ENCODE measurements at regions not wholly inside any gene's neighbourhood (a gene's known extent, or its start where the extent isn't known, plus 50 kb on each side); places are given as distances from the start of the nearest gene placed in this dataset.

GRCh38 chr7:35331730-35332678 is 78.1 kb upstream of the TBX20 start:
- Histone ChIP-seq H3K4me3 (ENCODE audit: low read length in 2 of 2) (no peak overlapping the region), H3K4me1 (ENCODE audit: control insufficient read depth in 2 of 2, insufficient read depth in 2 of 2, low read length in 2 of 2) (no peaks in the 10 kb centered on the region), H3K36me3 (ENCODE audit: control insufficient read depth in 2 of 2, insufficient read depth in 2 of 2, low read length in 2 of 2) (no peaks in the 10 kb centered on the region), H3K27ac (ENCODE audit: low read depth in 2 of 2, low read length in 2 of 2) (no peak overlapping the region), H3K9ac (ENCODE audit: low read depth in 1 of 2, low read length in 2 of 2) (no peak overlapping the region), H3K27me3 (ENCODE audit: control insufficient read depth in 2 of 2, insufficient read depth in 2 of 2, low read length in 2 of 2) (no peaks in the 10 kb centered on the region), H3K9me3 (ENCODE audit: control insufficient read depth in 2 of 2, low read length in 2 of 2) (no peaks in the 10 kb centered on the region)

GRCh38 chr7:35329026-35329425 is 75.1 kb upstream of the TBX20 start:
- Histone ChIP-seq H3K36me3 (ENCODE audit: control insufficient read depth in 2 of 2, insufficient read depth in 2 of 2, low read length in 2 of 2) (no peaks in the 10 kb centered on the region), H3K27ac (ENCODE audit: low read depth in 2 of 2, low read length in 2 of 2) (no peak overlapping the region), H3K4me1 (ENCODE audit: control insufficient read depth in 2 of 2, insufficient read depth in 2 of 2, low read length in 2 of 2) (no peaks in the 10 kb centered on the region), H3K9me3 (ENCODE audit: control insufficient read depth in 2 of 2, low read length in 2 of 2) (no peaks in the 10 kb centered on the region), H3K9ac (ENCODE audit: low read depth in 1 of 2, low read length in 2 of 2) (no peak overlapping the region), H3K27me3 (ENCODE audit: control insufficient read depth in 2 of 2, insufficient read depth in 2 of 2, low read length in 2 of 2) (no peaks in the 10 kb centered on the region), H3K4me3 (ENCODE audit: low read length in 2 of 2) (no peak overlapping the region)

DNA sequence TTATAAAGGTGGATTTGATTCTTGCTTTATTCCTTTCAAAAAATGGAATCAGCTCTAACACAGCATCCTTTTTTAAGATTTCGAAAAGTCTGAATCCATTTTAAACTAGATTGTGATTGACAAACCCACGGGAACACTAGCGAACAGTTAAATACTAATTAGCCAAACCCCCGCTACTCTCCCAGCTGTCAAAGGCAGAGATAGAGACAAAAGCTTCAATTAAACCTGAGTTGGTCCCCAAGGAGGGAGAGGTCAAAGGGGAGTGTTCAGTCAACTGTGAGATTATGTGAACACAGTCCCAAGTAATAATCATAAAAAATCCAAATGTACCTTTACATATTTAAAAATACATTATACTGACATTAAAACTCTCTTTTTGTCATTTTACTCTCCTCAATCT is 65.7 kb upstream of the TBX20 start:
- H3K9ac ChIP-seq (ENCODE audit: low read depth in 1 of 2, low read length in 2 of 2): no peak overlapping the region

DNA sequence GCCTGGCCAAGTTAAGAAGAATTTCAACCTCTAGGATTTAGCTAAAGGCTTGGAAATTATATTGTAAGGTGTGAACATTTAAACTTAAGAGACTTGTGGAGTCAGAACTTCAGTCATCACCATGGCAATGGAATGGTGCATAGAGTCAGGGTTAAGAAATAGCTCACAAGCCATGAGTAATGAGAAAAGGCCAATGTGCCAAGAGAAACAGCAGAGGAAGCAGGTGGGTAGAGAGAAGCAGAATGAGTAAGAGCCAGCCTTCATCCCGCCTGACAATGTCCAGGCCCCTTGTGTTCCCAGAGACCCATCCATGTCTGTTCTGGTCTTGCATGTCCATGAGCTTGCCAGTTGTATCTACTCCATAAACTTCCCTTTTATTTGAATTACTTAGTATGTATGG is 62.6 kb upstream of the TBX20 start:
- Histone ChIP-seq H3K4me1 (ENCODE audit: control insufficient read depth in 2 of 2, insufficient read depth in 2 of 2, low read length in 2 of 2) (no peaks in the 10 kb centered on the region), H3K36me3 (ENCODE audit: control insufficient read depth in 2 of 2, insufficient read depth in 2 of 2, low read length in 2 of 2) (no peaks in the 10 kb centered on the region), H3K9me3 (ENCODE audit: control insufficient read depth in 2 of 2, low read length in 2 of 2) (no peaks in the 10 kb centered on the region), H3K27me3 (ENCODE audit: control insufficient read depth in 2 of 2, insufficient read depth in 2 of 2, low read length in 2 of 2) (no peaks in the 10 kb centered on the region), H3K27ac (ENCODE audit: low read depth in 2 of 2, low read length in 2 of 2) (no peak overlapping the region), H3K4me3 (ENCODE audit: low read length in 2 of 2) (no peak overlapping the region), H3K9ac (ENCODE audit: low read depth in 1 of 2, low read length in 2 of 2) (no peak overlapping the region)

More for the DNA sequence above, 65.7 kb upstream of the TBX20 start:
- Histone ChIP-seq H3K4me3 (ENCODE audit: low read length in 2 of 2) (no peak overlapping the region), H3K27ac (ENCODE audit: low read depth in 2 of 2, low read length in 2 of 2) (no peak overlapping the region), H3K36me3 (ENCODE audit: control insufficient read depth in 2 of 2, insufficient read depth in 2 of 2, low read length in 2 of 2) (no peaks in the 10 kb centered on the region), H3K27me3 (ENCODE audit: control insufficient read depth in 2 of 2, insufficient read depth in 2 of 2, low read length in 2 of 2) (no peaks in the 10 kb centered on the region), H3K9me3 (ENCODE audit: control insufficient read depth in 2 of 2, low read length in 2 of 2) (no peaks in the 10 kb centered on the region), H3K4me1 (ENCODE audit: control insufficient read depth in 2 of 2, insufficient read depth in 2 of 2, low read length in 2 of 2) (no peaks in the 10 kb centered on the region)

DNA sequence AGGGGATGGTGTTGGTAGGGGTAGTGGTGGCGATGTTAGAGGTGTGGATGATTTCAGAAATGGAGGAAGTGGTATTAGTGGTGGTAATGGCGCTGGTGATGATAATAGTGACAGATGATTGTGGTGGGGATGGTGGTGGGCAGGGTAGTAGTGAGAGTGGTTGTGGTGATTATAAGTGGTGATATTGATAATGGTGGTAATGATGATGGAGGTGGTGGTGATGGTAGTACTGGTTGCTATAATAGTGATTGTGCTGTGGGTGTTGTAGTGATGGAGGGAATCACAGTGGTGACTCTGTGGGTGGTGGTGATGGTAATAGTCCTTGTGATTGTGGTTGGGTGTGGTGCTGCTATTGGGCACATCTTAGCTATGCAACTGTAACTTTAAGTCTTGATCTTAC is 61.6 kb upstream of the TBX20 start:
- no peaks in the 10 kb centered on the region for H3K27me3 ChIP-seq (ENCODE audit: control insufficient read depth in 2 of 2, insufficient read depth in 2 of 2, low read length in 2 of 2)
- H3K9ac ChIP-seq (ENCODE audit: low read depth in 1 of 2, low read length in 2 of 2): no peak overlapping the region
- H3K36me3 ChIP-seq (ENCODE audit: control insufficient read depth in 2 of 2, insufficient read depth in 2 of 2, low read length in 2 of 2): no peaks in the 10 kb centered on the region
- no peaks in the 10 kb centered on the region for H3K4me1 ChIP-seq (ENCODE audit: control insufficient read depth in 2 of 2, insufficient read depth in 2 of 2, low read length in 2 of 2)
- H3K9me3 ChIP-seq (ENCODE audit: control insufficient read depth in 2 of 2, low read length in 2 of 2): no peaks in the 10 kb centered on the region
- no peak overlapping the region for H3K4me3 ChIP-seq (ENCODE audit: low read length in 2 of 2)
- no peak overlapping the region for H3K27ac ChIP-seq (ENCODE audit: low read depth in 2 of 2, low read length in 2 of 2)

DNA sequence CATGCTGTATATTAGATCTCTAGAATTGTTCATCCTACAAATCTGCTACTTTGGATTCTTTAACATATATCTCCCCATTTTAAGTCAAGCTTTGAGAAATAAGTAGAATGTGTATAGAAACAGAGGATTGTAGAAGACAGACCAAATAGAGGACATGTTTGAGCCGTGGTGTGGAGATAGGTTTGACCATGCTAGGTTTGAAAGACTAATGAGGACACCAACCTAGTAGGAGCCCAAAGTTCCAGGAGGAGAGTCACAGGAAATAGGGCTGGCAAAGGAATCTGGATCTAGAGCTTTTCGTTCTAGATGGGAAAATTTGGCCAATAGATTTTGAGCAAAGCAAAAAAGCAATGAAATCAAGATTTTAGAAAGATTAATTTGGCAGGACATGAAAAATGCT is 60.5 kb upstream of the TBX20 start:
- Histone ChIP-seq H3K27me3 (ENCODE audit: control insufficient read depth in 2 of 2, insufficient read depth in 2 of 2, low read length in 2 of 2) (no peaks in the 10 kb centered on the region), H3K36me3 (ENCODE audit: control insufficient read depth in 2 of 2, insufficient read depth in 2 of 2, low read length in 2 of 2) (no peaks in the 10 kb centered on the region), H3K4me1 (ENCODE audit: control insufficient read depth in 2 of 2, insufficient read depth in 2 of 2, low read length in 2 of 2) (no peaks in the 10 kb centered on the region), H3K27ac (ENCODE audit: low read depth in 2 of 2, low read length in 2 of 2) (no peak overlapping the region), H3K9ac (ENCODE audit: low read depth in 1 of 2, low read length in 2 of 2) (no peak overlapping the region), H3K4me3 (ENCODE audit: low read length in 2 of 2) (no peak overlapping the region), H3K9me3 (ENCODE audit: control insufficient read depth in 2 of 2, low read length in 2 of 2) (no peaks in the 10 kb centered on the region)

- Histone ChIP-seq H3K27me3 (ENCODE audit: control insufficient read depth in 2 of 2, insufficient read depth in 2 of 2, low read length in 2 of 2) (no peaks in the 10 kb centered on the region), H3K4me3 (ENCODE audit: low read length in 2 of 2) (no peak overlapping the region), H3K9me3 (ENCODE audit: control insufficient read depth in 2 of 2, low read length in 2 of 2) (no peaks in the 10 kb centered on the region), H3K27ac (ENCODE audit: low read depth in 2 of 2, low read length in 2 of 2) (no peak overlapping the region), H3K4me1 (ENCODE audit: control insufficient read depth in 2 of 2, insufficient read depth in 2 of 2, low read length in 2 of 2) (no peaks in the 10 kb centered on the region), H3K9ac (ENCODE audit: low read depth in 1 of 2, low read length in 2 of 2) (no peak overlapping the region), H3K36me3 (ENCODE audit: control insufficient read depth in 2 of 2, insufficient read depth in 2 of 2, low read length in 2 of 2) (no peaks in the 10 kb centered on the region)
Measured at GRCh38 chr7:35313575-35313974, 59.7 kb upstream of the TBX20 start.

All from mucosa of rectum (tissue), 2 donors.